ENCODE measurements at regions not wholly inside any gene's neighbourhood (a gene's known extent, or its start where the extent isn't known, plus 50 kb on each side); places are given as distances from the start of the nearest gene placed in this dataset.

- H3K27me3 ChIP-seq (ENCODE audit: control insufficient read depth in 2 of 2, insufficient read depth in 2 of 2, low read length in 2 of 2), result no peaks in the 10 kb centered on the region
- FAIRE-seq (no peak), DNase-seq (ENCODE audit: low read depth, low spot score) (no peak)
- POLR2A ChIA-PET, result interaction anchor here (0.7 kb wide), 1 partner anchor 239 kb away, joined by 6 read pairs; no protein-coding TSS in a partner anchor
- no peak overlapping the region for H3K27ac ChIP-seq (ENCODE audit: insufficient read depth, low read depth, low read length)
- no peaks in the 10 kb centered on the region for H3K9me3 ChIP-seq (replicated peaks; ENCODE audit: control insufficient read depth, insufficient read depth, low read length)
- H3K36me3 ChIP-seq (ENCODE audit: control insufficient read depth in 2 of 2, extremely low read depth in 1 of 2, insufficient read depth in 2 of 2, low read length in 2 of 2), result no peaks in the 10 kb centered on the region
- no peaks in the 10 kb centered on the region for H3K4me1 ChIP-seq (ENCODE audit: control insufficient read depth, extremely low read depth, insufficient read depth, low read length)
- no TSS peak for BruUV-seq (replicated peaks)
- H3K9me1 ChIP-seq (replicated peaks; ENCODE audit: control insufficient read depth, extremely low read depth, insufficient read depth, low read length), result no peaks in the 10 kb centered on the region
- dilution Hi-C loops (cut with MboI; ENCODE audit: extremely low pct_ligation_motif_present, low sequenced_read_pairs) (no loop called here), intact Hi-C loops (cut with micrococcal nuclease) (no loop called here)
- H2AFZ ChIP-seq (ENCODE audit: low read depth, low read length), result no peak overlapping the region
- H3K9ac ChIP-seq (replicated peaks; ENCODE audit: extremely low read depth, insufficient read depth, low read length), result no peak overlapping the region
- H3K4me3 ChIP-seq (replicated peaks in 1 of 3; ENCODE audit: insufficient read depth in 1 of 3, low read depth in 1 of 3, low read length in 3 of 3), result no peak overlapping the region
- no peaks in the 10 kb centered on the region for H3K79me2 ChIP-seq (ENCODE audit: control insufficient read depth, insufficient read depth, low read length)
- CTCF ChIA-PET, result no interaction called here
- no peaks in the 10 kb centered on the region for H4K20me1 ChIP-seq (replicated peaks; ENCODE audit: control insufficient read depth, extremely low read depth, insufficient read depth, low read length)
- H3K4me2 ChIP-seq (ENCODE audit: insufficient read depth, low read length), result no peak overlapping the region
- TF ChIP-seq POLR2A (IDR thresholded peaks at IDR 0.05; ENCODE audit: low read depth, low read length), result no peak
- TF ChIP-seq POLR2AphosphoS5 (IDR thresholded peaks at IDR 0.05; ENCODE audit: insufficient read depth, low read depth, low read length), result no peak
- no peak for TF ChIP-seq MYC (IDR thresholded peaks at IDR 0.05; ENCODE audit: low read depth, low read length)
- TF ChIP-seq GATA2 (IDR thresholded peaks at IDR 0.05; ENCODE audit: insufficient read depth, insufficient read length, low read depth, low read length), result no peak
Observed at GRCh38 chr12:65748332-65748731, 76.0 kb upstream of the HMGA2 start.

GRCh38 chr12:65754290-65754689 lies 70.0 kb upstream of the HMGA2 start:
- DNase-seq (ENCODE audit: low read depth, low spot score) (no peak), FAIRE-seq (no peak)
- Histone ChIP-seq H3K9me3 (replicated peaks; ENCODE audit: control insufficient read depth, insufficient read depth, low read length) (no peaks in the 10 kb centered on the region), H3K79me2 (ENCODE audit: control insufficient read depth, insufficient read depth, low read length) (no peaks in the 10 kb centered on the region), H3K36me3 (ENCODE audit: control insufficient read depth in 2 of 2, extremely low read depth in 1 of 2, insufficient read depth in 2 of 2, low read length in 2 of 2) (no peaks in the 10 kb centered on the region), H3K4me2 (ENCODE audit: insufficient read depth, low read length) (no peak overlapping the region), H2AFZ (ENCODE audit: low read depth, low read length) (no peak overlapping the region), H3K9ac (replicated peaks; ENCODE audit: extremely low read depth, insufficient read depth, low read length) (no peak overlapping the region), H4K20me1 (replicated peaks; ENCODE audit: control insufficient read depth, extremely low read depth, insufficient read depth, low read length) (no peaks in the 10 kb centered on the region), H3K4me1 (ENCODE audit: control insufficient read depth, extremely low read depth, insufficient read depth, low read length) (no peaks in the 10 kb centered on the region), H3K9me1 (replicated peaks; ENCODE audit: control insufficient read depth, extremely low read depth, insufficient read depth, low read length) (no peaks in the 10 kb centered on the region), H3K4me3 (replicated peaks in 1 of 3; ENCODE audit: insufficient read depth in 1 of 3, low read depth in 1 of 3, low read length in 3 of 3) (no peak overlapping the region), H3K27me3 (ENCODE audit: control insufficient read depth in 2 of 2, insufficient read depth in 2 of 2, low read length in 2 of 2) (no peaks in the 10 kb centered on the region), H3K27ac (ENCODE audit: insufficient read depth, low read depth, low read length) (no peak overlapping the region)
- ChIA-PET CTCF (interaction anchor here (0.6 to 1.6 kb wide), 3 partner anchors 8 to 19 kb away, joined by 4 to 7 read pairs (median 4); no protein-coding TSS in a partner anchor), POLR2A (no interaction called here)
- dilution Hi-C loops (cut with MboI; ENCODE audit: extremely low pct_ligation_motif_present, low sequenced_read_pairs) (no loop called here), intact Hi-C loops (cut with micrococcal nuclease) (no loop called here)
- TF ChIP-seq JUN (IDR thresholded peaks at IDR 0.05; ENCODE audit: borderline replicate concordance, insufficient read depth, insufficient read length, low read depth), result no peak
- TF ChIP-seq MYC (IDR thresholded peaks at IDR 0.05; ENCODE audit: low read depth, low read length), result no peak
- no peak for TF ChIP-seq EZH2 (IDR thresholded peaks at IDR 0.05; ENCODE audit: borderline replicate concordance, low read depth, low read length, severe bottlenecking)
- no peak for TF ChIP-seq GATA2 (IDR thresholded peaks at IDR 0.05; ENCODE audit: insufficient read depth, insufficient read length, low read depth, low read length)
- TF ChIP-seq POLR2AphosphoS5 (IDR thresholded peaks at IDR 0.05; ENCODE audit: insufficient read depth, low read depth, low read length), result no peak
- TF ChIP-seq POLR2A (IDR thresholded peaks at IDR 0.05; ENCODE audit: low read depth, low read length), result no peak
- no peak for TF ChIP-seq MAX (IDR thresholded peaks at IDR 0.05; ENCODE audit: insufficient read depth, insufficient read length)
- no TSS peak for BruUV-seq (replicated peaks)
